MG63 (cell line): ENCODE measurements at regions not wholly inside any gene's neighbourhood (a gene's known extent, or its start where the extent isn't known, plus 50 kb on each side); places are given as distances from the start of the nearest gene placed in this dataset.
A peak's percentile ranks its signal among the peaks of the same experiment; 100 is the strongest.

Experiments used
- DNase-seq: peaks from one replicate; pipeline ENCODE4 v3.0.0-alpha.2; 2020
- H3K27me3 ChIP-seq: fragments of 250-450 bp; sonication (Bioruptor Pico); 2 replicates; pipeline ENCODE4 v1.5.1; 2020; ENCODE audit warnings: mild to moderate bottlenecking, moderate library complexity
- H3K36me3 ChIP-seq: fragments of 250-450 bp; sonication (Bioruptor Pico); 2 replicates; pipeline ENCODE4 v1.5.1; 2020; ENCODE audit warnings: mild to moderate bottlenecking, moderate library complexity
- H3K4me3 ChIP-seq: fragments of 250-450 bp; sonication (Bioruptor Pico); 2 replicates; pipeline ENCODE4 v1.5.1; 2020; ENCODE audit warnings: mild to moderate bottlenecking, moderate library complexity
- H3K9me3 ChIP-seq: fragments of 250-450 bp; sonication (Bioruptor Pico); 2 replicates; pipeline ENCODE4 v1.5.1; 2020; ENCODE audit warnings: mild to moderate bottlenecking, moderate library complexity

- H3K9me3 ChIP-seq: peaks cover 5% of the 10 kb centered on the region; the same call in 1 of the 2 replicates
- no peaks in the 10 kb centered on the region for H3K36me3 ChIP-seq
- H3K4me3 ChIP-seq: no peak overlapping the region
- no peaks in the 10 kb centered on the region for H3K27me3 ChIP-seq
- DNase-seq: no peak
Measured at GRCh38 chr14:61847861-61848260, 85.6 kb downstream of the SNAPC1 start.

- DNase-seq: no peak
- Histone ChIP-seq H3K4me3 (no peak overlapping the region), H3K9me3 (no peaks in the 10 kb centered on the region), H3K27me3 (no peaks in the 10 kb centered on the region), H3K36me3 (no peaks in the 10 kb centered on the region)
Measured at GRCh38 chr14:61854898-61855297, 92.7 kb downstream of the SNAPC1 start.

GRCh38 chr14:61860294-61860918 is 98.2 kb downstream of the SNAPC1 start:
- Histone ChIP-seq H3K4me3 (no peak overlapping the region), H3K9me3 (no peaks in the 10 kb centered on the region), H3K36me3 (no peaks in the 10 kb centered on the region), H3K27me3 (no peaks in the 10 kb centered on the region)
- peak; percentile 24 for DNase-seq

GRCh38 chr14:61861320-61861865 is 99.2 kb downstream of the SNAPC1 start:
- H3K9me3 ChIP-seq: no peaks in the 10 kb centered on the region
- H3K36me3 ChIP-seq: no peaks in the 10 kb centered on the region
- DNase-seq: no peak
- H3K4me3 ChIP-seq: no peak overlapping the region
- no peaks in the 10 kb centered on the region for H3K27me3 ChIP-seq

GRCh38 chr14:61864329-61864898 is 102.2 kb downstream of the SNAPC1 start:
- H3K36me3 ChIP-seq: no peaks in the 10 kb centered on the region
- DNase-seq: no peak
- H3K9me3 ChIP-seq: no peaks in the 10 kb centered on the region
- H3K27me3 ChIP-seq: no peaks in the 10 kb centered on the region
- H3K4me3 ChIP-seq: no peak overlapping the region

GRCh38 chr14:61866932-61867920 is 105.0 kb downstream of the SNAPC1 start:
- no peaks in the 10 kb centered on the region for H3K36me3 ChIP-seq
- no peak for DNase-seq
- H3K4me3 ChIP-seq: no peak overlapping the region
- peaks cover 4% of the 10 kb centered on the region; the same call in 1 of the 2 replicates for H3K9me3 ChIP-seq
- no peaks in the 10 kb centered on the region for H3K27me3 ChIP-seq

GRCh38 chr14:61868846-61869245 is 106.6 kb downstream of the SNAPC1 start:
- H3K27me3 ChIP-seq: no peaks in the 10 kb centered on the region
- DNase-seq: no peak
- H3K36me3 ChIP-seq: no peaks in the 10 kb centered on the region
- no peak overlapping the region for H3K4me3 ChIP-seq
- H3K9me3 ChIP-seq: peaks cover 4% of the 10 kb centered on the region; the same call in 1 of the 2 replicates

GRCh38 chr14:61870163-61870562 is 107.9 kb downstream of the SNAPC1 start:
- H3K9me3 ChIP-seq: peaks cover 4% of the 10 kb centered on the region; the same call in 1 of the 2 replicates
- no peak for DNase-seq

GRCh38 chr14:61872452-61872851 is 110.2 kb downstream of the SNAPC1 start:
- no peaks in the 10 kb centered on the region for H3K27me3 ChIP-seq
- no peaks in the 10 kb centered on the region for H3K36me3 ChIP-seq
- H3K9me3 ChIP-seq: peaks cover 4% of the 10 kb centered on the region; the same call in 1 of the 2 replicates
- no peak overlapping the region for H3K4me3 ChIP-seq
- DNase-seq: no peak

More at GRCh38 chr14:61870163-61870562, 107.9 kb downstream of the SNAPC1 start:
- no peak overlapping the region for H3K4me3 ChIP-seq
- no peaks in the 10 kb centered on the region for H3K36me3 ChIP-seq
- H3K27me3 ChIP-seq: no peaks in the 10 kb centered on the region

- Histone ChIP-seq H3K9me3 (no peaks in the 10 kb centered on the region), H3K36me3 (no peaks in the 10 kb centered on the region), H3K27me3 (no peaks in the 10 kb centered on the region), H3K4me3 (no peak overlapping the region)
- DNase-seq: no peak
Measured at GRCh38 chr14:61875483-61875882, 113.3 kb downstream of the SNAPC1 start.

- Histone ChIP-seq H3K27me3 (no peaks in the 10 kb centered on the region), H3K4me3 (no peak overlapping the region), H3K36me3 (no peaks in the 10 kb centered on the region), H3K9me3 (no peaks in the 10 kb centered on the region)
- DNase-seq: no peak
Measured at GRCh38 chr14:61876362-61877034, 114.3 kb downstream of the SNAPC1 start.

- H3K27me3 ChIP-seq: no peaks in the 10 kb centered on the region
- H3K36me3 ChIP-seq: no peaks in the 10 kb centered on the region
- H3K9me3 ChIP-seq: no peaks in the 10 kb centered on the region
- no peak overlapping the region for H3K4me3 ChIP-seq
- DNase-seq: no peak
Measured at GRCh38 chr14:61877035-61877390, 114.8 kb downstream of the SNAPC1 start.

GRCh38 chr14:61877768-61878167 is 115.5 kb downstream of the SNAPC1 start:
- H3K36me3 ChIP-seq: no peaks in the 10 kb centered on the region
- H3K27me3 ChIP-seq: no peaks in the 10 kb centered on the region
- H3K4me3 ChIP-seq: no peak overlapping the region
- no peaks in the 10 kb centered on the region for H3K9me3 ChIP-seq
- no peak for DNase-seq

GRCh38 chr14:61878931-61879330 is 116.7 kb downstream of the SNAPC1 start:
- Histone ChIP-seq H3K9me3 (no peaks in the 10 kb centered on the region), H3K4me3 (no peak overlapping the region), H3K36me3 (no peaks in the 10 kb centered on the region), H3K27me3 (no peaks in the 10 kb centered on the region)
- no peak for DNase-seq

GRCh38 chr14:61881046-61881445 is 118.8 kb downstream of the SNAPC1 start:
- H3K9me3 ChIP-seq: no peaks in the 10 kb centered on the region
- no peaks in the 10 kb centered on the region for H3K36me3 ChIP-seq
- no peak for DNase-seq
- no peak overlapping the region for H3K4me3 ChIP-seq
- no peaks in the 10 kb centered on the region for H3K27me3 ChIP-seq

GRCh38 chr14:61884711-61885110 is 122.5 kb downstream of the SNAPC1 start:
- Histone ChIP-seq H3K9me3 (no peaks in the 10 kb centered on the region), H3K27me3 (no peaks in the 10 kb centered on the region), H3K4me3 (no peak overlapping the region), H3K36me3 (no peaks in the 10 kb centered on the region)
- DNase-seq: no peak
